ENCODE measurements at regions not wholly inside any gene's neighbourhood (a gene's known extent, or its start where the extent isn't known, plus 50 kb on each side); places are given as distances from the start of the nearest gene placed in this dataset.

- Histone ChIP-seq H3K27me3 (ENCODE audit: insufficient read depth, low read length) (no peaks in the 10 kb centered on the region), H3K9me3 (ENCODE audit: low read length) (no peaks in the 10 kb centered on the region), H3K79me2 (ENCODE audit: insufficient read depth, low read length) (no peaks in the 10 kb centered on the region), H3K9ac (ENCODE audit: low read length) (no peak overlapping the region), H3K27ac (ENCODE audit: low read depth, low read length, poor library complexity, severe bottlenecking) (no peak overlapping the region), H3K4me3 (ENCODE audit: low read depth, low read length, poor library complexity, severe bottlenecking) (no peak overlapping the region), H4K20me1 (ENCODE audit: insufficient read depth, low read length) (no peaks in the 10 kb centered on the region), H3K4me2 (ENCODE audit: low read length) (no peak overlapping the region), H3F3A (ENCODE audit: insufficient read depth, low read length) (no peaks in the 10 kb centered on the region; the same call in 1 of the 2 replicates), H3K36me3 (ENCODE audit: insufficient read depth, low read length) (no peaks in the 10 kb centered on the region), H3K4me1 (ENCODE audit: insufficient read depth, low read length, severe bottlenecking) (no peaks in the 10 kb centered on the region), H2AFZ (ENCODE audit: low read length) (no peak overlapping the region), H3K9me2 (ENCODE audit: low read depth, low read length) (no peaks in the 10 kb centered on the region)
- TF ChIP-seq CTCF (IDR thresholded peaks at IDR 0.05; ENCODE audit: low read length), result no peak
- TF ChIP-seq EZH2 (IDR thresholded peaks at IDR 0.05; ENCODE audit: borderline replicate concordance, low read length), result no peak
Measured at GRCh38 chr11:81674211-81674610, 1059.5 kb downstream of the FAM181B start.

- no peaks in the 10 kb centered on the region for H3K9me3 ChIP-seq (ENCODE audit: low read length)
- H2AFZ ChIP-seq (ENCODE audit: low read length), result no peak overlapping the region
- H3K4me1 ChIP-seq (ENCODE audit: insufficient read depth, low read length, severe bottlenecking), result no peaks in the 10 kb centered on the region
- no peaks in the 10 kb centered on the region for H4K20me1 ChIP-seq (ENCODE audit: insufficient read depth, low read length)
- H3K9ac ChIP-seq (ENCODE audit: low read length), result no peak overlapping the region
- no peak overlapping the region for H3K27ac ChIP-seq (ENCODE audit: low read depth, low read length, poor library complexity, severe bottlenecking)
- TF ChIP-seq EZH2 (IDR thresholded peaks at IDR 0.05; ENCODE audit: borderline replicate concordance, low read length), result no peak
- TF ChIP-seq CTCF (IDR thresholded peaks at IDR 0.05; ENCODE audit: low read length), result no peak
- H3K9me2 ChIP-seq (ENCODE audit: low read depth, low read length), result no peaks in the 10 kb centered on the region
- H3K4me2 ChIP-seq (ENCODE audit: low read length), result no peak overlapping the region
- no peaks in the 10 kb centered on the region for H3K79me2 ChIP-seq (ENCODE audit: insufficient read depth, low read length)
- H3K36me3 ChIP-seq (ENCODE audit: insufficient read depth, low read length), result no peaks in the 10 kb centered on the region
- no peaks in the 10 kb centered on the region; the same call in 1 of the 2 replicates for H3F3A ChIP-seq (ENCODE audit: insufficient read depth, low read length)
- no peaks in the 10 kb centered on the region for H3K27me3 ChIP-seq (ENCODE audit: insufficient read depth, low read length)
- no peak overlapping the region for H3K4me3 ChIP-seq (ENCODE audit: low read depth, low read length, poor library complexity, severe bottlenecking)
Measured at GRCh38 chr11:81673001-81673400, 1060.7 kb downstream of the FAM181B start.

GRCh38 chr11:81669935-81670543 lies 1063.6 kb downstream of the FAM181B start:
- H4K20me1 ChIP-seq (ENCODE audit: insufficient read depth, low read length), result no peaks in the 10 kb centered on the region
- H3K4me3 ChIP-seq (ENCODE audit: low read depth, low read length, poor library complexity, severe bottlenecking), result no peak overlapping the region
- H3K27ac ChIP-seq (ENCODE audit: low read depth, low read length, poor library complexity, severe bottlenecking), result no peak overlapping the region
- H3K4me2 ChIP-seq (ENCODE audit: low read length), result no peak overlapping the region
- no peaks in the 10 kb centered on the region for H3K36me3 ChIP-seq (ENCODE audit: insufficient read depth, low read length)
- H3K27me3 ChIP-seq (ENCODE audit: insufficient read depth, low read length), result no peaks in the 10 kb centered on the region
- no peaks in the 10 kb centered on the region for H3K9me2 ChIP-seq (ENCODE audit: low read depth, low read length)
- H3K9ac ChIP-seq (ENCODE audit: low read length), result no peak overlapping the region
- H3F3A ChIP-seq (ENCODE audit: insufficient read depth, low read length), result no peaks in the 10 kb centered on the region; the same call in 1 of the 2 replicates
- H3K9me3 ChIP-seq (ENCODE audit: low read length), result no peaks in the 10 kb centered on the region
- no peaks in the 10 kb centered on the region for H3K79me2 ChIP-seq (ENCODE audit: insufficient read depth, low read length)
- H2AFZ ChIP-seq (ENCODE audit: low read length), result no peak overlapping the region
- TF ChIP-seq CTCF (IDR thresholded peaks at IDR 0.05; ENCODE audit: low read length) (no peak), EZH2 (IDR thresholded peaks at IDR 0.05; ENCODE audit: borderline replicate concordance, low read length) (no peak)
- H3K4me1 ChIP-seq (ENCODE audit: insufficient read depth, low read length, severe bottlenecking), result no peaks in the 10 kb centered on the region

Measured in OCI-LY1 (cell line).